DND-41 (cell line): ENCODE measurements at regions not wholly inside any gene's neighbourhood (a gene's known extent, or its start where the extent isn't known, plus 50 kb on each side); places are given as distances from the start of the nearest gene placed in this dataset.

Experiments
- EZH2 ChIP-seq: IDR thresholded peaks from 3 replicates; pipeline ENCODE4 v1.6.1; 2012; ENCODE audit warnings: borderline replicate concordance, low read depth, mild to moderate bottlenecking, moderate library complexity, low read length, inconsistent platforms; ENCODE audit not compliant: severe bottlenecking
- TF ChIP-seq, protein P1 (sequence below): IDR thresholded peaks from 2 replicates; pipeline ENCODE4 v1.5.1; 2012; ENCODE audit warnings: borderline replicate concordance, low read length, moderate library complexity, mild to moderate bottlenecking; ENCODE audit not compliant: poor library complexity, severe bottlenecking; ENCODE audit errors: extremely low read depth

GRCh38 chr1:14301704-14302024 is 296.8 kb upstream of the KAZN start:
- TF ChIP-seq, protein P1, sequence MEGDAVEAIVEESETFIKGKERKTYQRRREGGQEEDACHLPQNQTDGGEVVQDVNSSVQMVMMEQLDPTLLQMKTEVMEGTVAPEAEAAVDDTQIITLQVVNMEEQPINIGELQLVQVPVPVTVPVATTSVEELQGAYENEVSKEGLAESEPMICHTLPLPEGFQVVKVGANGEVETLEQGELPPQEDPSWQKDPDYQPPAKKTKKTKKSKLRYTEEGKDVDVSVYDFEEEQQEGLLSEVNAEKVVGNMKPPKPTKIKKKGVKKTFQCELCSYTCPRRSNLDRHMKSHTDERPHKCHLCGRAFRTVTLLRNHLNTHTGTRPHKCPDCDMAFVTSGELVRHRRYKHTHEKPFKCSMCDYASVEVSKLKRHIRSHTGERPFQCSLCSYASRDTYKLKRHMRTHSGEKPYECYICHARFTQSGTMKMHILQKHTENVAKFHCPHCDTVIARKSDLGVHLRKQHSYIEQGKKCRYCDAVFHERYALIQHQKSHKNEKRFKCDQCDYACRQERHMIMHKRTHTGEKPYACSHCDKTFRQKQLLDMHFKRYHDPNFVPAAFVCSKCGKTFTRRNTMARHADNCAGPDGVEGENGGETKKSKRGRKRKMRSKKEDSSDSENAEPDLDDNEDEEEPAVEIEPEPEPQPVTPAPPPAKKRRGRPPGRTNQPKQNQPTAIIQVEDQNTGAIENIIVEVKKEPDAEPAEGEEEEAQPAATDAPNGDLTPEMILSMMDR: no peak
- TF ChIP-seq EZH2: no peak
